Bronchial epithelial cell (primary cell): ENCODE measurements at regions not wholly inside any gene's neighbourhood (a gene's known extent, or its start where the extent isn't known, plus 50 kb on each side); places are given as distances from the start of the nearest gene placed in this dataset.

Experiments
- DNase-seq: peaks from one replicate; pipeline ENCODE4 v3.0.0-alpha.2; 2010; ENCODE audit warnings: low read depth
- FAIRE-seq: peaks from 2 replicates; lab custom pipeline; 2011; peaks lifted over from hg19 to GRCh38; lab: Jason Lieb, UNC
- H3K27me3 ChIP-seq: 2 replicates; pipeline ENCODE4 v1.5.1; 2011; ENCODE audit warnings: low read length; ENCODE audit not compliant: control insufficient read depth, insufficient read depth
- H3K36me3 ChIP-seq: 2 replicates; pipeline ENCODE4 v1.5.1; 2011; ENCODE audit warnings: low read length; ENCODE audit not compliant: control insufficient read depth, insufficient read depth
- H3K4me3 ChIP-seq: 2 replicates; pipeline ENCODE4 v1.5.1; 2011; ENCODE audit warnings: mild to moderate bottlenecking, low read depth, low read length, control low read depth
- CTCF ChIP-seq: IDR thresholded peaks from 2 replicates; pipeline ENCODE4 v1.5.1; 2011; ENCODE audit warnings: mild to moderate bottlenecking, moderate library complexity, low read length, control low read depth, inconsistent platforms; ENCODE audit not compliant: insufficient read depth, severe bottlenecking

- FAIRE-seq (no peak), DNase-seq (no peak)
Measured at GRCh38 chr2:23200787-23201114, 184.2 kb upstream of the KLHL29 start.

DNA sequence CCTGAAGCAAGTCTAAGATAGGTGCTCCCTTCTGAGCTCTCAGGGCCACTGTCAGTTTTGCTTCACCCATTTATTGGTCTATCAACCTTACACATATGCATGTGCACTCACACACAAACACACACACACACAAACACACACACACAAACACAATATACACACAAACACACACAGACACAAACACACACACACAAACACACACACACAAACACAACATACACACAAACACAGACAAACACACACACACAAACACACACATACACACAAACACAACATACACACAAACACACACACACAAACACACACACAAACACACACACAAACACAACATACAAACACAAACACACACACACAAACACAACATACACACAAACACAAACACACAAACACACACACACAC is 181.6 kb upstream of the KLHL29 start:
- FAIRE-seq (peak; percentile 79), DNase-seq (no peak)
- Histone ChIP-seq H3K27me3 (no peaks in the 10 kb centered on the region), H3K4me3 (no peak overlapping the region), H3K36me3 (no peaks in the 10 kb centered on the region)
- TF ChIP-seq CTCF: no peak

More at GRCh38 chr2:23200787-23201114, 184.2 kb upstream of the KLHL29 start:
- Histone ChIP-seq H3K4me3 (no peak overlapping the region), H3K27me3 (no peaks in the 10 kb centered on the region), H3K36me3 (no peaks in the 10 kb centered on the region)
- TF ChIP-seq CTCF: no peak

DNA sequence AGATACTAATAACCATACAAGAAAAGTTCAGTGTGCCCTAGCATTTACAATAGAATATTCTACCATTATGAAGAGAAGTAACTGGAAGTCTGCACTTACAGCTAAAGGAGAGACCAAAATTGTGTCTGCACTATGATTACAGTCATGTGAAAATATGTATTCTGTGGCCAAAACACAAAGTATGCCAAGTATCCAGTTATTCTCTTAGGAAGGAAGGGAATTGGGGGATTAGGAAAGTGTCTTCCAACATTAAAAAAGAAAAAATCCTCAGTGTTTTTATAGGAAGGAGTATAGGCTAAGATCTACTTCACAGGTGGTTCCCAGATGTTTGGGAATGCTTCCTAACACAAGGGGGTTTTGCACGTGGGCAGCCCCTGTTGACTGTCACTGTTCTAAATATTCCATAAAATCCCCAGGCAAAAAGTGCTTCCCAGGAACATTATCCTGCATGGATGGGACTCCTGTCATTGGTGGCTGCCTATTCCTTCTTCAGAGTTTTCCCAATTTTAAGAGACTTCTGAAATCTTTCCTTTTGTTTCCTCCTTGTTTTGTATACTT is 180.2 kb upstream of the KLHL29 start:
- TF ChIP-seq CTCF: no peak
- H3K4me3 ChIP-seq: no peak overlapping the region
- no peaks in the 10 kb centered on the region for H3K27me3 ChIP-seq
- FAIRE-seq (no peak), DNase-seq (no peak)
- no peaks in the 10 kb centered on the region for H3K36me3 ChIP-seq

- FAIRE-seq (no peak), DNase-seq (no peak)
- H3K27me3 ChIP-seq: no peaks in the 10 kb centered on the region
- H3K4me3 ChIP-seq: no peak overlapping the region
- H3K36me3 ChIP-seq: no peaks in the 10 kb centered on the region
- no peak for TF ChIP-seq CTCF
Measured at GRCh38 chr2:23206650-23207049, 178.3 kb upstream of the KLHL29 start.

DNA sequence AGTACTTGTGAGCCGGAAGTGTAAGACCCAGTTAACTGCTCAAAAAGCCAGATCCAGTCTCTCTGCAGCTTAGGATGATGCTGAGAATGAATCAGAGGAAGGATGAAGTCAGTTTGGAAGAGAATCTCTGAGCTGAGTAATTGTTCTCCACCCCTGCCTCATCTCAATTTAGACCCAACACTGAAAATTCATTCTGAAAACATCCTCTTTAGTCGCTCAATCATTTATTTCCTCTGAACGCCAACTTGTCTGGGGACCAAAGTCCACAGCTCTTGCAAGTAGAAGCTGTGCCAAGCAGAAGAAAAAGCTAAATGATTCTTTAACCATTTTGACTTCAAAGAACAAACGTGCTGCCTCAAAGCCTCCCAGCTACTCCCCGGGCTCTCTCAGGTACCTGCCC is 177.1 kb upstream of the KLHL29 start:
- H3K4me3 ChIP-seq: no peak overlapping the region
- DNase-seq (peak; percentile 4), FAIRE-seq (no peak)
- TF ChIP-seq CTCF: no peak
- no peaks in the 10 kb centered on the region for H3K27me3 ChIP-seq
- no peaks in the 10 kb centered on the region for H3K36me3 ChIP-seq

- H3K4me3 ChIP-seq: no peak overlapping the region
- no peaks in the 10 kb centered on the region for H3K27me3 ChIP-seq
- H3K36me3 ChIP-seq: no peaks in the 10 kb centered on the region
- FAIRE-seq: no peak
- no peak for TF ChIP-seq CTCF
- DNase-seq: no peak
Measured at GRCh38 chr2:23208339-23208738, 176.6 kb upstream of the KLHL29 start.
